GM06990 (cell line): ENCODE measurements at regions not wholly inside any gene's neighbourhood (a gene's known extent, or its start where the extent isn't known, plus 50 kb on each side); places are given as distances from the start of the nearest gene placed in this dataset.
A peak's percentile ranks its signal among the peaks of the same experiment; 100 is the strongest.

Experiments
- DNase-seq: peaks from one replicate; pipeline ENCODE4 v3.0.0-alpha.2; 2011; ENCODE audit not compliant: insufficient read length; ENCODE audit errors: extremely low read depth
- H3K27me3 ChIP-seq: replicated peaks from 2 replicates; pipeline ENCODE4 v1.6.0; 2011; ENCODE audit warnings: low read length; ENCODE audit not compliant: control insufficient read depth, insufficient read depth
- H3K36me3 ChIP-seq: 2 replicates; pipeline ENCODE4 v1.5.1; 2011; ENCODE audit warnings: low read length; ENCODE audit not compliant: control insufficient read depth, insufficient read depth
- H3K4me3 ChIP-seq: replicated peaks from 2 replicates; pipeline ENCODE4 v1.5.1; 2011; ENCODE audit warnings: low read depth, mild to moderate bottlenecking, control low read depth, low read length
- CTCF ChIP-seq: IDR thresholded peaks from 2 replicates; pipeline ENCODE4 v1.5.1; 2011; ENCODE audit warnings: low read length, control low read depth, mild to moderate bottlenecking, inconsistent platforms; ENCODE audit not compliant: insufficient read depth, poor library complexity, severe bottlenecking

DNA sequence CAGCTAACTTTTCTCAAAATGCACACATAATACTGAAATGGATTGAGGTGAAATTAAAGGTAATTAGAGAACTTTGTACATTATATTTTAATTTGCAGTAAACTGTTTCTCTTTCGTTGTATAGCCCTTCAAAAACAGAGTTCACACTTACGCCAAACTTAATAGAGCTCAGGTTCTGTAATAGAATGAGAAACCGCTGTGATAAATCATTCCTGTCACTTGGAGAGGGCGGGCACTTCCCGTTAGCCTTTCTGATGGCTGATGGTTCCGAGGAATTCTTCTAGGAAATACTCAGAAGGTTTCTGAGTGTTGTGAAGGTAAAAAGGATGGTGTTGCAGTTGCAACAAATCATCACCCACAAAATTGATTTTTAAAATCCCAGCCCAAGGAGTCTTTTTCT is 155.8 kb upstream of the ALKAL2 start:
- Histone ChIP-seq H3K4me3 (no peak overlapping the region), H3K36me3 (no peaks in the 10 kb centered on the region), H3K27me3 (no peaks in the 10 kb centered on the region; the same call in 1 of the 2 replicates)
- no peak for TF ChIP-seq CTCF
- no peak for DNase-seq

DNA sequence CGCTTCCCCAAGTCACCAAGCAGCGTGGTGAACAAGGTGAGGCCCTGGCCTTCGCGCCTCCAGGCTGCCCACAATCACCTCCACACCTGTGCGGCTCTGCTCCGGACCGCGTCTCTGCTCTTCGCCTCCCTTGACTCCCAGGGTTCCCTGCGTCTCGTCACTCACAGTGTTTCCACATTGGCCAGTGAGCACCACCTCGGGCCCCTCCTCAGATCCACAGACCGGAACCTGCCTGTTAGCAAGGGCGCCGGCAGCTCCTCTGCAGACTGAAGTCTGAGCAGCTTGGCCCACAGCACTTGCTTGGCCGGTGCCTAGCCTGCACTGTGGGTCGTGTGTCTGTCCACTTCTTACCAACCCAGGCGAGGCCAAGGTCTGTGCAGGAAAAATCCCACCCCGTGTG is 155.3 kb upstream of the ALKAL2 start:
- Histone ChIP-seq H3K4me3 (no peak overlapping the region), H3K36me3 (no peaks in the 10 kb centered on the region), H3K27me3 (no peaks in the 10 kb centered on the region; the same call in 1 of the 2 replicates)
- DNase-seq, result no peak
- TF ChIP-seq CTCF, result no peak

GRCh38 chr2:441258-442022 is 153.5 kb upstream of the ALKAL2 start:
- Histone ChIP-seq H3K36me3 (no peaks in the 10 kb centered on the region), H3K27me3 (no peaks in the 10 kb centered on the region), H3K4me3 (peak overlapping the region; percentile 50)
- no peak for TF ChIP-seq CTCF
- no peak for DNase-seq

DNA sequence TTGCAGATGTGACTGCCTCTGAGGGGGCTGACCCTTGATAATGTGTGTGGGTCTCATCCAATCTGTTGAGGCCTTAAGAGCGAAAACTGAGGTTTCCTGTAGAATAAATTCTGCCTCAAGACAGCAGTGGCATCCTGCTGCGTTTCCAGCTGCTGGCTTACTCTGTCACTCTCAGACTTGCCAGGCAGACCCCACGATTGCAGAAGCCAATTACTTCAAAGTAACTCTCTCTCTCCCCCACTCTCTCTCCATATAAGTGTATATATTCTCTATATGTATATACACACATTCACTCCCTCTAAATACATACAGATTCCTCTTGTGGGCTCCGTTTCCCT is 152.5 kb upstream of the ALKAL2 start:
- no peak for TF ChIP-seq CTCF
- no peaks in the 10 kb centered on the region for H3K36me3 ChIP-seq
- DNase-seq, result no peak
- H3K4me3 ChIP-seq, result no peak overlapping the region
- H3K27me3 ChIP-seq, result no peaks in the 10 kb centered on the region

DNA sequence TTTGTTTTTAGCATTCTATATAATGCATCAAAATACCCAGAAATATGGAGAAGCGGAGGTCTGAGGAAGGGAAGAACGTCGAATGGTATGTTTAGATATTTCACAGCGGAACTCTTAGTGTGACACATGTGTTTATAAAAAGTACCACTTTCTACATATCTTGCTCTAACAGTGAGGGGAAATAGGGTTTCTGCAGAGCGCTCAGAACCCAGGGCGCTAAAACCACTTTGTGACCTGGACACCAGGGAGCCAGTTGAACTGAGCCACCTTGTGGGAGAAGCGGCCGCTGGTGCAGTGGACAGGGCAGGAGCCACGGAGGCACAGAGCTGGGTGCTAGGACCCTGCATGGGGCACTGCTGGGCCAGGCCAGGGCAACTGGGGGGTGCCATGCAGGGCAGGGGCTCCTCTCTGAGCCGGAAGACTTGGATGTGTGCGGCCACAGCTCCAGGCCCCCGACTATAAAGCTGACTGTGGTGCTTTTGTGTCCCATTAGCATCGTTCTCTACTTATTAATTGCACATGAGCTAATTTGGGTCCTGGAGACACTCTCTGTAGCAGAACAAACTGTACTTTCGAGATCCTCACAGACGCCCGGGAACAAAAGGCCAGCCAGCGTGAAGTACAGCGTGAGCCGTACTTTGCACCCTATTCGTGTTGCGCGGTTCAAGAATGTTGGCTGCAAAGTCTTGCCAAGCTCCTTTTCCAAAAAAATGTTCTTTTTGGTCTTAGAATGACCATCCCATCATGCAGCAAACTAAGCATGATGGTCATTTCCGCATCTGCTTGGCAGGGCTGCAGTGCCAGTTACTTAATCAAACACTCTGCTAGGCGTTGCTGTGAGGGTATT is 151.9 kb upstream of the ALKAL2 start:
- TF ChIP-seq CTCF, result no peak
- Histone ChIP-seq H3K36me3 (no peaks in the 10 kb centered on the region), H3K4me3 (no peak overlapping the region), H3K27me3 (no peaks in the 10 kb centered on the region)
- no peak for DNase-seq
